HG03520 (cell line): ENCODE measurements at regions not wholly inside any gene's neighbourhood (a gene's known extent, or its start where the extent isn't known, plus 50 kb on each side); places are given as distances from the start of the nearest gene placed in this dataset.

ENCODE experiments used
- ATAC-seq: cut with Tn5 transposase; IDR thresholded peaks from one replicate; pipeline ENCODE4 v1.9.1; 2021; ENCODE audit warnings: mild to moderate bottlenecking, moderate library complexity; ENCODE audit not compliant: unreplicated experiment

DNA sequence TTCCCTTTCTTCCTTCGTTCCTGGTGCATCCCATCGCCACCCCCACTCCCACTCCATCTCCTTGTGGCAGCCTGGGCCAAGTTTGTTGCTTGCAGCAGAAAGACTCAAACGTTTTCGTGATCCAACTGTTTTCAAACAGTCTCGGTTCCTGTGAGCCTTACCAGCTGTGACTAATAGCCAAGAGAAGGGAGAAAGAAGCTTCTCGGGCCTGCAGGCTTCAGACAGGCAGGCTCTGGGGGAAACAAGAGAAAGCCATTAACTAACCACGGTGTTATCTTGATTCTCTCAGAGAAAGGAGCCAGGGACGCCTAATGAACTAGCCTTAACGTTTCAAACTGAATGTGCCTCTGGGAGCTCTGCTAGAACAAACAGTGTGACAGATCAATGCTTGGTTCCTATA, 742.0 kb downstream of the NR2F2 start:
- no peak for ATAC-seq

DNA sequence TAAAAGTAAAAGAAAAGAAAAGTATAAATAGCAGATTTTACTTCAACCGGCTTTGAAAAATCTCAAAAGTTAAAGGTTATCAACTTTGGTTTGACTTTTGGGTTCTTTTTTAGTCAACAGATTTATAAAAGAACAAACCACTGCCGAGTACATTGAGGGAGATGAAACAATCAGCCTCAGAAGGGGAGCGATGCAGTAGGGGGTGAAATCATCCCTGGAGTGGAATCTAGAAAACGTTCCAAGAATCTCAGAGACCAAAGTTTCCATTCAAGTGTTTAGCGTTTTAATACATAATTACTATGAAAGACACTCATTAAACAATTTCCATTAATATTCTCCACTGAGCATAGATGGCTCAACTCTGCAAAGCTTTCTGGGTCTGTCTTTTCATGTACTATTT, 745.5 kb downstream of the NR2F2 start:
- no peak for ATAC-seq

DNA sequence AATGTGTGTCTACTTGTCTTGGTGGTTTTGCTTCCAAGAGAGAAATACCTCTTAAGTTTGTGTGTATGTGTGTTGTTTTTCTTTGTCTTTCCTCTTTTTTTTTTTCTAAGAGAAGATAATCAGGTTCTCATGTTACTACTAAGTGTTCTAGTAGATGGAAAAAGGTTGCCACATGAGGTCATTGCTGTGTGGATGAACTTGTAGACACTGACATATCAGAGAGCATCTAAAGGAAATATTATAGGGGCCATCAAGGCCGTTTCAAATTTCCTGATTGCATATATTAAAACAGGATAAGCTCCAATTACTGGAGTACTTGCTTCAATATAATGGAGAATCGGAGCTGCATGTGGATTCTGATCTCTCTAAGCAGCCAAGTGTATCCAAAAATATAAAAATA, 747.5 kb downstream of the NR2F2 start:
- ATAC-seq: no peak

DNA sequence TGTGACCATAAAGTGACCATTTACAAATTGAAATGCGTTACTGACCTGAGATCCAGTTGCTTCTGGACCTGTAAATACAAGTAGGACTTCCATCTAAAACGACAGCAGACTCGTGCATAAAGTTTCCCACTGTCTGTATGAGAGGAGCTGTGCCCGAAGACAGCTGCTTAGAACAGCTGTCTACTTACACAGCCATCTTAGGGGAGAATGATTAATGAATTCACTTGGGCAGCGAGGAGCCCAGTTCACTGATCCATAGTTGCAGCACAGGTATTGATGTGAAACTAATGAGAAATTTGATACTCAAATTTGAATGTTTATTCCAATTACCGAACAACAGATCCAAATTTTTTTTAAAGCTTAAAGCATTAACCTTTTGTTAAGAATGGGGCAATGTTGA, 748.1 kb downstream of the NR2F2 start:
- ATAC-seq: no peak

DNA sequence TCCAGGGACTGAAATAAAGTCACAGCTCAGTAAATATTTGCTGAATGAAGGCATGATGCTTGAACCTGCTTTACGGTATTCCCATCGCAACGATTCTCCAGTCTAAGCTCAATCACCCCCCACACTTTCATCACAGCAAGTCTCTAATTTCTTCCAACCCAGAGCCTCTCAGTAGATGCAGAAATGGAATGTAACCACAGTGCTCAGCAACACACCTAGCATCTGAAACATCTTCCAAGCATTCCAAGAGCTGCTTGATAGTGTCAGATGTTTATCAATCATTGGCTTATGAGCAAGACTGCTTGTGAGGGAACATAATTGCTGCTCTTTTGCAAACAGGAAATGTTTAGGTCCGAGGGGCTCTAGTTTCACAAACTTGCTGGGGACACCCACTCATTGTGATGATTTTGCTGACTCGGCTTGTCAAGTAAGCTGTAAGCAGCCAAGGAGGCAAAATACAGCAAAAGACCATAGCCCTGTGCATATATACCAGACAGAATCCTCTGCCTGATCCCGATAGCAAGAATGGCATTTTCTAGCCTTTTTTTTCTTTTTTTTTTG, 751.2 kb downstream of the NR2F2 start:
- ATAC-seq: no peak

DNA sequence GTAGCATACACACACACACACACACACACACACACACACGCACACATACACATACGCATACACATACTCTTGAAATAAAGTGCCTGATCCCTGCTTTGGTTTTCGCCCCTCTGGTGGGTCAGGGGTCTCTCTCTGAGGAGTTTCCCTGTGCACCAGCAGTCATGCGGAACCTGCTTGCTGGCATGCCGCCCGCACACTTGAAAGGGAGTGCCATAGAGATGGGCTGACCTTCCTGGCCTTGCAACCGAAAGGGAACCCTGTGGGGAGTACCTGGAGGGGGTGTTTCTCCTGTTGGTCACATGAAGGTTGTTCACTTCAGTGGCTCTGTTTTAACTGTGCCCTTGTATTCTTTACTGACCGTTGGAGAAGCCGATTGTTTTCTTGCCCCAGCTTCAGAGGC, 752.3 kb downstream of the NR2F2 start:
- no peak for ATAC-seq

DNA sequence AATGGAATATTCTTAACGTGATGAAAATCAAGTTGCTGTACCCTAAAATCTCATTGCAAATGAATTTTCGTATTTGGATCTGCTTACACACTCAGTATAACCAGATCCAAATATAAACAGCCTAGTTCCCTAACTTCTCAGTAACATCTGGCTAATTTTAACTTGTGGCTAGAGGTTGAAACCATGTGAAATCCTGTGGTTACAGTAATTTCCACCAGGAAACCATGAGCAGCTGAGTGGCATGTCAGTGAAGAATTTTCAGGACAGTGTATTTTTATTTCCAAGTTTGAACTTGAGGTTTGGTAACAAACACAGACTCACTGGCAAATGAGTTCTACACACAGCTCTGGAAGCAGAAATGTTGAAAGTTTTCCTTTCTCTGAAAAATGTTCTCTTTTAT, 754.1 kb downstream of the NR2F2 start:
- no peak for ATAC-seq

DNA sequence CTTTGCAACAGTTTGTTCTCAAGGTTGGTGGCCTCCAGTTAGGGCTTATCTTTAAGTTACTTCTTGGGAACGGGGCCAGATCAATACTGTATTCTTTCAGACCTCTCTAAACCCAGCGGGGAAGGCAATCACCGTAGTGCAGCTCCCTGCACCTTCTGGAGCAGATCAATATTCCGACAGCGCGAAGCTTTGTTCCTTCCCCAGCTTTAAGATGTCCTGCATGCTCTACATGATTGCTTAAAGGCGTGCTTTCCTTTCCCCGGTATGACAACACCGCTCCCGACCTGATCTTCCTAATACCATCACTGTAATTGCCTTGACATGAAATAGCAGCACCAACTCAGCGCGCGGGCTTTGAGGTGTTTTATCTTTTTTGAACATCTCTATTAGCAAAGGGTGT, 755.2 kb downstream of the NR2F2 start:
- ATAC-seq: no peak

DNA sequence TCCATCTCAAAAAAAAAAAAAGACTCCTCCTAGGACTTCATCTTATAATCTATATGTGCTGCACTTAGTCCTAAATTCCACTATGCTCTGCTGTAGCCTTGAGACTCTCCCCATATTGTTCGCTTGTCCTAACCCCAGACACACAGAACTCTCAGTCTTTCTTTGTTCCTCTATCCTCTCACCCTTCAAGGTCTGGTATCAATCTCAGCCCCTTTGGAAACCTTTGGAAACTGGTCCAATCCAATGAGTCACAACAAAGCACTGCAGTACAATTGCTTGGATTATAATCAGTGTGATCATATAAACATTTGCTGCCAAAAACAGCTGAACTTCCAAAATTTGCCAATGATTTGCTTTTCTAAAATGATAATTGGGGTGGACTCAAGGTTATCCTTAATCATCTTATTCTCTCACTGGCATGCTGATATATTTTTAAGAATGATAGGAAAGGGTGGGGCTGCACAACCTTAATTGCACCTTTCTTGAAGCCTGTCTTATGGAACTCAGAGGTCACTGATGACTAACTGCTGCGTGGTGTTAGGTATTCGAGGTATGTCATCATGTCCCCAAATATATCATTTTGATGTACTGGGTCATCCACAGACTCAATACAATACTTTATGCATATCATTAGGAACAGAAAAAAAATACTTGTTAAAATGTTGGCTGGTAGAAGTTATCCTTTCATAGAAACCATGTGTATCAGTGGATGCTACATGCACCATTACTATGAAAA, 756.7 kb downstream of the NR2F2 start:
- no peak for ATAC-seq

DNA sequence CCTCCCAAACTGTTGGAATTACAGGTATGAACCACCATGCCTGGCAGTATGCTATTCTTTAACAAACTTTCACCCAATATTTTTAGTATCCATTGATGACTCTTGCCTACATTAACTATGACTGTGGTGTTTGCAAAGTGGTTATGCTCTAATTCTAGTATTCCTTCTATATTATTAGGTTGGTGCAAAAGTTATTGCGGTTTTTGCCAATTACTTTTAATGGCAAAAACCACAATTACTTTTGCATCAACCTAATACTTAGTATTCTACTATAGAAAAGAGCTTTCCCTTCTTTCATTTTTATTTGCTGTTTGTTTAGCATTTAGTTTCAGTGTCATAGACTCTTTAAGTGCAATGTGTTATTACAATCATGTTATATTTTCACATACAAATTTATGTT, 760.6 kb downstream of the NR2F2 start:
- ATAC-seq: no peak

DNA sequence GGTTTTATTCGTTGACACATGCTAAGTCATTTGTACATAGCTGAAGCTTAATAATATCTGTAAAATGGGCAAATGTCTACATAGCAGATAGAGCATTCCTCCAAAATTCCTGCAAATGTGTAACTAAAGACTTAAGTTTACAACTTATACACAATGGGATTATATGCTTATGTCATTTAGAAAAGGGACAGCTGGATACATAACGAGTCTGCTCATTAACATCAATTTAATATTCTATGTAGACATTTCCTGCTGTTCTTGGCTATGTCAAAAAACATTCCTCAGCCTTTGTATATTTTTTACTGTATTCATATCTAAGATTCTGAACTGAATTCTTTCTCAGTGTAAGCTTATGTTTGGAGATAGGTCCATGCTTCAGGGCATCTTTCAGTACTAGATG, 762.2 kb downstream of the NR2F2 start:
- no peak for ATAC-seq

DNA sequence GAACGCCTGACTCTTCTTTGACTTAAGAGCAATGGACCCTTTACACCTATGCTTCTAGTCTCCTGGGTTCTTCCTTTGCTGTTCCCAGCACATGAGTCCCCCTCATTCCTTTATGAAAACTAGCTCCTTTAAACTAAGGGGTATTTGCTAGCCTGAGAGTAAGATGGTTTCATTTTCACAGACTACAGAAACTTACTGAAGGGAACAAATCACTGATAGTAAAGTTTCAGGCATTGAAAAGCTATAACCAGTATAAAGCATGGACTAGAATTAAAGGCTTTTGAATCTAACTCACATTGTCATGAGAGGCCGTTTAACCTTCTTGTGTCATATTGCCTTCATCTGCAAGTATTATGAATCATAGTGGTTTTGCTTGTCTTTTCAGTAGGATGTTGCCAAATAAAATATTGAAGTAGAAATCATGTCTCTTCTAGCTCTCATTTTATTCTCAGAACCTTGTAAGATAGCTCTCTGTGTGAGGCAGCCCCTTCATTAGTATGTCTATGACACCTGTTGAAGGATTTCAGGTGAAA, 765.9 kb downstream of the NR2F2 start:
- no peak for ATAC-seq

DNA sequence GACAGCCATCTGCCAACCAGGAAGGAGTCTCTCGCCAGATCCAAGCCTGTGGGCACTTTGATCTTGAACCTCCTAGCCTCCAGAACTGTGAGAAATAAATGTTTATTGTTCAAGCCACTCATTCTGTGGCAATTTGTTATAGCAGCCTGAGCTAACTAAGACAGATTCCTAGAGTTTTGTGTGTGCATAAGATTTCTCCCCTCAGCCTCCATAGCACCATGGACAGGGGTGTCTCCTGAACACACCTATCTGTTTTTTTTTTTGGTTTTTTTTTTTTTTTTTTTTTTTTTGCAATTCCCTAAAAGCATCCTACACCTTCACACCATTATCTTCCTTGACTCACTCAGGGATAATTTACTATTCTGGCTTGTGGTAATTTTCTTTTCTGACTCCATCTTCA, 768.5 kb downstream of the NR2F2 start:
- no peak for ATAC-seq

DNA sequence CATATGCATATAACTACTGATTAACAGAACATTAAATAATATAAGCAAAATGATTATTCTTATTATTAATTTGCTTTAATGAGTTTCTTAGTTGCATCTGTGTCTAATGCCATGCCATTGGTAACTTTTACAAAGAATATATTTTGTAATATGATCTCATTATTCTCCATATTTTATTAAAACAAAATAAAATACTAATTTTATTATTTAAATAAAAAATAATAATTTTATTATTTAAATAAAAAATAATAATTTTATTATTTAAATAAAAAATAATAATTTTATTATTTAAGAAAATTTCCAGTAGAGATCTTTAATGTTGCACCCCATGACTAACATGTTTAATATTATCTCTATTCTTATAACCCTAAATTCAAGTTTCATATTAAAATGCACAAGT, 771.1 kb downstream of the NR2F2 start:
- no peak for ATAC-seq

DNA sequence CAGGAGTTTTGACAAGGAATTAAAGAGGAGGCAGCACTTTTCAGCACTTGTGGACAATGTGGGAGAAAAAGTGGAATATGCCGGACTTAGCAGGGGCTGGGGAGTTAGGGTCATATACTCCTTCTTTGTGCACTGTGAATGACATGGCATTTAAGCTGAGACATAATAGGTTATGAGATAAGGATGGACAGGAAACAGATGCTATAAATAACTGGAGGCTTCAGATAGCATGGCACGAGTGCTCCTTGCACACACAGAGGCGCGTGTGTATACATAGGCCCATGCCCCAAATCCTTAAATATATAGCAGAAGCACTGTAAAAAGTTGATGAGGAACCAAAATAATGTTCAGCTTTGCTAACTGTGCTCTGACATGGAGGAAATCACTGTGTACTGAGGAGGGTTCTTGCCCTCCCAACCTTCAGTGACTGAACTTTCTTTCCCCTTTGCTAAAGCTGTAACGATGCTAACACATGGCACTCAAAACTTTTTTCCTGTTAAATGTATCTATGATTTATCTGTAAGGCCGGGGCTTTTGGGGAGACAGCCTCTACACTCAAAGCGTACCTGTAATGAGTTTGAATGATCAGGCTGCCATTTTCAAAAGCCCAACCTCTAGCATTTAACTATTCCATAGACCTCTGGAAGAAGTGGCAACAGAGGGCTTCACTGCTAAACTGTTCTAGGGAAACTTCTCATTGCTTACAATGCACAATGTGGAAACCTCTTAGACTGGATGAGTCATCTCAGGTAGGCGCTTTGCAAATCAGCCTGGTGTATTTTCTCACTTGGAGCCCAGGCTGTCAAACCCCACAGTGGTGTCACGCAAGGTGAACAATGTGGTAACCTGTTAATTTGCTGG, 784.6 kb downstream of the NR2F2 start:
- no peak for ATAC-seq

DNA sequence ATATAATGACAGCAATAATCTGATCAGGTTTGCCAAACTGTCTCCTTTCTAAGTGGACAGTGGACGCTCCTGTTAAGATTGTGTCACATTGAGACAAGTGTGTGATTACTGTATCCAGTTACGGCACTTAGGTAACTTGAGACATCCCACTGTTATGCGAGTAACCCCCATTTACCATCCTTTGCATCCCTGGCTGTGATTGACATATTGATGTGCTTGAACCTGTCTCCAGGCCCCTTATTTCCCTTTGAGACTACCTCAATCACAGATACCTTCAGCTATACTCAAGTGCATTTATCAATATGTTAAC, 785.2 kb downstream of the NR2F2 start:
- ATAC-seq: no peak

DNA sequence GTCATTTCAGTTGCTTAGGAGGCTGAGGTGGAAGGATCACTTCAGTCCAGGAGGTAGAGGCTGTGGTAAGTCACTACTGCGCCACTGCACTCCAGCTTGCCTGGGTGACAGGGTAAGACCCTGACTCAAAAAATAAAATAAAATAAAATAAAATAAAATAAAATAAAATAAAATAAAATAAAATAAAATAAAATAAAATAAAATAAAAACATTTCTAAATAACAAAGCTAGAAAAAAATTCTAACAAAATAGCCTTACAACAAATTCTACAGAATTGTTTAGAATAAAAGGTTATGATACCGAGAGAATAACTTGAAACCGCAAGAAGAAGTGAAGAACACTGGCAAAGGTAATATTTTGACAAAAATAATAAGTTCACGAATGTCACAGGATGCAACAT, 794.3 kb downstream of the NR2F2 start:
- no peak for ATAC-seq

DNA sequence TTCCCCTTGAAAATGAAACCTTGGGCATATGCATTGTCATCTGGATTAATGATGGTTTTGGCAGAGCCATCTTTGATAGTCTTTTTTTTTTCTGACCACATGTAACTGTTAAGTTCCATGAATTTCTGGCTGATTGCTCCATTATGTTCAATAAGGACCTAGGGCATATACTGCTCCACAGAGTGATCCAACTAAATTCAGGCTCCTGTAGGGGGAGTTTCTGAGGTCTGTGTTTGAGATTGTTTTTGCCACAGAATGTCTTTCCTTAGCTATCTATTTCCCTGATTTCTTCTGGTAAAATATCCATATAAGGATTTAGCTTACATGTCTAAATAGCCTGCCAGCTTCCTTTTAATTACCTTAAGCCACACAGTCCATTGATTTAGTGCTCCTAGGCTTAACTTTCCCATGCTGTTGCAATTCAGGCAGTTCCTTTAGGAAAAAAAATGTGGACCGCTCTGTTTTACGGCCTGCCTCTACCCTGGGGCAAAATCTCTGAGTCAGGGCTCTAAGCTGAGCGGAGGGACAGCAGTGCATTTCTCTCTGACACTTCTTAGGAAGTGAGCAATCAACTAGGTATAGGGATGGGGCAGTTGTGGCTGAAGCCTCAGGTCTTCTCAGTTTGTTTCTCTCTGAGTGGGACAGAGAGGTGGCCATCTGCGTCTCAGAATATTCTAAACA, 796.2 kb downstream of the NR2F2 start:
- ATAC-seq: no peak

DNA sequence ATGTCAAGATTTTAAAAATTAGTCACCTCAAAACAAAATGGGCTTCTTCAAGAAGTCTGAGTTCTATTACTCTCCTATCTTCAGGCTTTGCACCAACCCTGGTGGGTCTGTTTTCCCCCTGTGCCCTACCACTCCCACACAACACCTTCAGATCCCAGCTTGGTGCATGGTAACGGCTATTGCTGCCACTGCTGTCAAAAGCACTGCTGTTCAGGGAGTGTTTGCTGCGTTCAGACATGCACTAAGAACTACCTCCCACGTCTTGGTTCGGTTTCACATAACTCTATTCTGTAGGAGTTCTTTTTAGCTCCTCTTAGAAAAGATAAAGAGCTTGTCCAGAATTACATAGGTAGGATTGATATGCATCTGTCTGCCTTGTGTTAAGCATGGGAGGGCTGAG, 799.2 kb downstream of the NR2F2 start:
- no peak for ATAC-seq

DNA sequence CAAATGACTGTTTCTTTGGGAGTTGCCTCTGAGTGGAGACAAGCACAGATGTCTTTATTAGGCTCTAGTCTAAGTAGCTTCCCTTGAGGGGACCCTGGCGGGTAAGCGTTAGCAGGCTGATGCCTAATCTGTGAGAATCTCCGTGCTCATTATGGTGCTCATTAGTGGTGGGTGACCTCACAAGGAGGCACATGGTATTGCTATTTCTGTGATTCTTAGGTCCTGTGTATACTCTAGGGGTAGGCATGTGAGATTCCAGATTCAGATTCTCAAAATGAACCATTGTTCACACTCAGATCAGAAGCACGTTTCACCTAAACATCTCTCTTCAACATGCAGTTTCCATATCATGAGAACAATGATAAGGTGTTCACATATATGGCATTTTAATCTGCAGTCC, 809.7 kb downstream of the NR2F2 start:
- ATAC-seq: no peak

DNA sequence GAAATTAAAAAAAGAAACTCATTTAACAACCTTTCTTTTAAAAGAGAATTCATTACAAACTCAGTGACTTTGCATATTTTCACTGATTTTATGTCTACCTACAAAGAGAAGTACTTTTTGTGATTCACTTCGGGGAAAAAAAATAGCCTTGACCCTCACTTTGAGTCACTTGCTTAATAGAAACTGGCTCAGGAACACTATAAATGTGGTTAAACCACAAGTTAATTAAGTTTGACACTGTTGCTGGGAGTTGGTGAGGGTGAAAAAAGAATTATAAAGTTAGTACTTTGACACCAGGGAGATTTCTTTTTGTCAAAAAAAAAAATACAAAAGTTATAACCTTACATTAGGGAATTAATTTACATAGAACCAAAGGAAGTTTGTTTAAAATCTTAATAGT, 810.9 kb downstream of the NR2F2 start:
- no peak for ATAC-seq

DNA sequence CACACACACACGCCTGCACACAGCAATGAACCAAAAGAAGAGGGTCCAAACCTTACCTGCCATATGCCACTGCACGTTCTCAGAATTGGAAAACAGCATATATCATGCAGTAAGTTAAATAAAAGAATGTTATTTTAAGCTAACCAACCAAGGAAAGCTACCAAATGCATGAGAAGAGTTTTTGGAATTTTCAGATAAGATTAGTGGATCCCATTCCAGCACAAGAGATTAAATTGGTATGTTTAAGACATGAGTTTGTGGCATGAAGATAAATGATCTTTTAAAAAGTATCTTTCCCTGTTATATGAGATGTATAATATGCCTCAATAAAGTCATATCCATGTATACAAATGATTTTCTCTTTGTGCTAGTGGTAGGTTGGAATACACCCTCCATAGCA, 811.4 kb downstream of the NR2F2 start:
- ATAC-seq: no peak
